HepG2 (cell line): ENCODE measurements at regions not wholly inside any gene's neighbourhood (a gene's known extent, or its start where the extent isn't known, plus 50 kb on each side); places are given as distances from the start of the nearest gene placed in this dataset.

ENCODE experiments used
- PATZ1 ChIP-seq: sonication (generic); formaldehyde crosslinking; IDR thresholded peaks from 2 replicates; pipeline ENCODE4 v1.4.0; 2020; ENCODE audit warnings: missing genetic modification reagents
- PBX3 ChIP-seq: sonication (generic); formaldehyde crosslinking; IDR thresholded peaks from 2 replicates; pipeline ENCODE4 v1.8.1; 2023; ENCODE audit warnings: missing genetic modification reagents, inconsistent platforms, borderline replicate concordance
- ZNF879 ChIP-seq: sonication (generic); formaldehyde crosslinking; IDR thresholded peaks from 2 replicates; pipeline ENCODE4 v1.8.1; 2023; ENCODE audit warnings: missing genetic modification reagents
- TF ChIP-seq, protein P1 (sequence below): IDR thresholded peaks from 2 replicates; pipeline ENCODE4 v1.6.1; 2016; ENCODE audit warnings: mild to moderate bottlenecking, missing biosample characterization, missing genetic modification reagents
- TF ChIP-seq, protein P2 (sequence below): sonication (generic); formaldehyde crosslinking; IDR thresholded peaks from 2 replicates; pipeline ENCODE4 v1.8.1; 2023; ENCODE audit warnings: missing genetic modification reagents, mild to moderate bottlenecking, borderline replicate concordance

- TF ChIP-seq, protein P1, sequence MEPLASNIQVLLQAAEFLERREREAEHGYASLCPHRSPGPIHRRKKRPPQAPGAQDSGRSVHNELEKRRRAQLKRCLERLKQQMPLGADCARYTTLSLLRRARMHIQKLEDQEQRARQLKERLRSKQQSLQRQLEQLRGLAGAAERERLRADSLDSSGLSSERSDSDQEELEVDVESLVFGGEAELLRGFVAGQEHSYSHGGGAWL (CRISPR knock-in tag) = no peak
- TF ChIP-seq ZNF879 (CRISPR knock-in tag) (no peak), PBX3 (CRISPR knock-in tag) (no peak), PATZ1 (CRISPR knock-in tag) (no peak)
- TF ChIP-seq, protein P2, sequence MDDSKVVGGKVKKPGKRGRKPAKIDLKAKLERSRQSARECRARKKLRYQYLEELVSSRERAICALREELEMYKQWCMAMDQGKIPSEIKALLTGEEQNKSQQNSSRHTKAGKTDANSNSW (CRISPR knock-in tag) = no peak
Observed at GRCh38 chr11:26278354-26278753, 53.6 kb upstream of the ANO3 start (continued).
